ENCODE measurements at regions not wholly inside any gene's neighbourhood (a gene's known extent, or its start where the extent isn't known, plus 50 kb on each side); places are given as distances from the start of the nearest gene placed in this dataset.

DNA sequence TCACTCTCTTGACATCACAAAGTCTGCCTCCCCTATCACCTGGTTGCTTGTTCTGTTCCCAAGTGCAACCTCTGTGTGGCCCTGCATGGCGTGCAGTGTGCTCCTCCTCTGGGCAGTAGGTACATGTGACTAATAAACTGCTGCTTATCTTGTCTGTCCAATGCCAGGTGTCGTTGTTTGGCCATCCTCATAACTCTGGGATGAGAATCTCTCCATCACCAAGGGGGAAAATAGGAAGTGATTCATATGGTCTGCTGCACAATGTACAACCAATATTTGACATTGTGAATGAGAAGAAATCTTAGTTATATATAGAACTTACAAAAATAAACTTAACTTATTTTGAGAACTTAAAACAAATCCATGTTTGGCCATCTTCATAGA lies 135.2 kb downstream of the INHBA start:
- TF ChIP-seq KDM1A (IDR thresholded peaks at IDR 0.05; ENCODE audit: borderline replicate concordance, low read length) (no peak), POLR2AphosphoS5 (IDR thresholded peaks at IDR 0.05; ENCODE audit: low read depth, low read length) (no peak), ZNF274 (IDR thresholded peaks at IDR 0.05; ENCODE audit: borderline replicate concordance, extremely low read depth, low read length) (no peak)
- TF ChIP-seq, protein P1, sequence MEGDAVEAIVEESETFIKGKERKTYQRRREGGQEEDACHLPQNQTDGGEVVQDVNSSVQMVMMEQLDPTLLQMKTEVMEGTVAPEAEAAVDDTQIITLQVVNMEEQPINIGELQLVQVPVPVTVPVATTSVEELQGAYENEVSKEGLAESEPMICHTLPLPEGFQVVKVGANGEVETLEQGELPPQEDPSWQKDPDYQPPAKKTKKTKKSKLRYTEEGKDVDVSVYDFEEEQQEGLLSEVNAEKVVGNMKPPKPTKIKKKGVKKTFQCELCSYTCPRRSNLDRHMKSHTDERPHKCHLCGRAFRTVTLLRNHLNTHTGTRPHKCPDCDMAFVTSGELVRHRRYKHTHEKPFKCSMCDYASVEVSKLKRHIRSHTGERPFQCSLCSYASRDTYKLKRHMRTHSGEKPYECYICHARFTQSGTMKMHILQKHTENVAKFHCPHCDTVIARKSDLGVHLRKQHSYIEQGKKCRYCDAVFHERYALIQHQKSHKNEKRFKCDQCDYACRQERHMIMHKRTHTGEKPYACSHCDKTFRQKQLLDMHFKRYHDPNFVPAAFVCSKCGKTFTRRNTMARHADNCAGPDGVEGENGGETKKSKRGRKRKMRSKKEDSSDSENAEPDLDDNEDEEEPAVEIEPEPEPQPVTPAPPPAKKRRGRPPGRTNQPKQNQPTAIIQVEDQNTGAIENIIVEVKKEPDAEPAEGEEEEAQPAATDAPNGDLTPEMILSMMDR (IDR thresholded peaks at IDR 0.05; ENCODE audit: control extremely low read depth in 1 of 3, insufficient read depth in 1 of 3, low read depth in 1 of 3, low read length in 3 of 3): no peak
